ENCODE measurements at regions not wholly inside any gene's neighbourhood (a gene's known extent, or its start where the extent isn't known, plus 50 kb on each side); places are given as distances from the start of the nearest gene placed in this dataset.

DNA sequence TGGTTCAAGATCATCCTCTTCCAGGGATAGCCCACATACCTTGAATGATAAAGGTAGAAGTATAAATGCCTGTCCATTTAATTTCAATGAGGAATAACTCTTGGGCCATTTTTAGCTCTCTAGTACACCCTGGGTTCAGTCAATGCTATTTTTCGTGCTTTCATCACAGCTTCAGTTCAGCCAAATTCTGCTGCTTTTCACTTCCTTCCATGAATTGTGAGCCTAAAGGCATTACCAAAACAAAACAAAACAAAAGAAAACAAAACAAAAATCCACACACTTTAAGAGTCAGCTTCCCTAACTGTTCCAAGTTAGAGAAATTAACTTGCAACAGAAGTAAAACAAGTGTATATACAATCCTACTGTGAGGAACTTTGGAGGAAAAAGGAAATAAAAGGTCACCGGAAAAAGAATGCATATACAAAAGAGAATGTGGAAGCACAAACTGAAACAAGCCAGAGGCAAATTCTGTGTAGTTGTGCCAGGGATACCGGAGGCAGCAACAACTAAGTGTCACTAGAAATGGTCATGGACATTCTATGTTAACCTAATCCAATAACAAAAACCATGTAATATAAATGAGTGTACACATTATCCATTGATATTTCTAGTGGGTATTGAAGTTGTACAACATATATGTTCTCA is 423.1 kb downstream of the KCTD8 start:
- no peaks in the 10 kb centered on the region for H3K36me3 ChIP-seq (ENCODE audit: control insufficient read depth in 2 of 2, extremely low read depth in 1 of 2, insufficient read depth in 2 of 2, low read length in 2 of 2)
- no TSS peak for BruUV-seq (replicated peaks)
- dilution Hi-C loops (cut with MboI; ENCODE audit: extremely low pct_ligation_motif_present, low sequenced_read_pairs) = no loop called here
- H3K4me3 ChIP-seq (replicated peaks in 1 of 3; ENCODE audit: insufficient read depth in 1 of 3, low read depth in 1 of 3, low read length in 3 of 3) = peak overlapping the region in 1 of 3 experiments; percentile 1
- H3K27me3 ChIP-seq (ENCODE audit: control insufficient read depth in 2 of 2, insufficient read depth in 2 of 2, low read length in 2 of 2) = no peaks in the 10 kb centered on the region
- H3K27ac ChIP-seq (ENCODE audit: insufficient read depth, low read depth, low read length) = peak overlapping the region; percentile 52
- peaks cover 16% of the 10 kb centered on the region for H3K4me1 ChIP-seq (ENCODE audit: control insufficient read depth, extremely low read depth, insufficient read depth, low read length)
- peak; percentile 67 for FAIRE-seq
- no peaks in the 10 kb centered on the region for H4K20me1 ChIP-seq (replicated peaks; ENCODE audit: control insufficient read depth, extremely low read depth, insufficient read depth, low read length)
- H3K79me2 ChIP-seq (ENCODE audit: control insufficient read depth, insufficient read depth, low read length) = no peaks in the 10 kb centered on the region
- POLR2A ChIA-PET = no interaction called here
- H3K4me2 ChIP-seq (ENCODE audit: insufficient read depth, low read length) = peak overlapping the region; percentile 33
- peak overlapping the region; percentile 26 for H2AFZ ChIP-seq (ENCODE audit: low read depth, low read length)
- TF ChIP-seq EZH2 (IDR thresholded peaks at IDR 0.05; ENCODE audit: borderline replicate concordance, low read depth, low read length, severe bottlenecking) (no peak), JUN (IDR thresholded peaks at IDR 0.05; ENCODE audit: borderline replicate concordance, insufficient read depth, insufficient read length, low read depth) (no peak), FOS (IDR thresholded peaks at IDR 0.05; ENCODE audit: borderline replicate concordance, insufficient read depth, low read length) (no peak), MYC (IDR thresholded peaks at IDR 0.05; ENCODE audit: low read depth, low read length) (no peak), POLR2A (IDR thresholded peaks at IDR 0.05; ENCODE audit: low read depth, low read length) (no peak), GATA2 (IDR thresholded peaks at IDR 0.05; ENCODE audit: insufficient read depth, insufficient read length, low read depth, low read length) (no peak), POLR2AphosphoS5 (IDR thresholded peaks at IDR 0.05; ENCODE audit: insufficient read depth, low read depth, low read length) (no peak)
- TF ChIP-seq, protein P1, sequence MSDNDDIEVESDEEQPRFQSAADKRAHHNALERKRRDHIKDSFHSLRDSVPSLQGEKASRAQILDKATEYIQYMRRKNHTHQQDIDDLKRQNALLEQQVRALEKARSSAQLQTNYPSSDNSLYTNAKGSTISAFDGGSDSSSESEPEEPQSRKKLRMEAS (IDR thresholded peaks at IDR 0.05; ENCODE audit: insufficient read depth, insufficient read length) = no peak
- TF ChIP-seq, protein P2, sequence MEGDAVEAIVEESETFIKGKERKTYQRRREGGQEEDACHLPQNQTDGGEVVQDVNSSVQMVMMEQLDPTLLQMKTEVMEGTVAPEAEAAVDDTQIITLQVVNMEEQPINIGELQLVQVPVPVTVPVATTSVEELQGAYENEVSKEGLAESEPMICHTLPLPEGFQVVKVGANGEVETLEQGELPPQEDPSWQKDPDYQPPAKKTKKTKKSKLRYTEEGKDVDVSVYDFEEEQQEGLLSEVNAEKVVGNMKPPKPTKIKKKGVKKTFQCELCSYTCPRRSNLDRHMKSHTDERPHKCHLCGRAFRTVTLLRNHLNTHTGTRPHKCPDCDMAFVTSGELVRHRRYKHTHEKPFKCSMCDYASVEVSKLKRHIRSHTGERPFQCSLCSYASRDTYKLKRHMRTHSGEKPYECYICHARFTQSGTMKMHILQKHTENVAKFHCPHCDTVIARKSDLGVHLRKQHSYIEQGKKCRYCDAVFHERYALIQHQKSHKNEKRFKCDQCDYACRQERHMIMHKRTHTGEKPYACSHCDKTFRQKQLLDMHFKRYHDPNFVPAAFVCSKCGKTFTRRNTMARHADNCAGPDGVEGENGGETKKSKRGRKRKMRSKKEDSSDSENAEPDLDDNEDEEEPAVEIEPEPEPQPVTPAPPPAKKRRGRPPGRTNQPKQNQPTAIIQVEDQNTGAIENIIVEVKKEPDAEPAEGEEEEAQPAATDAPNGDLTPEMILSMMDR (IDR thresholded peaks at IDR 0.05; ENCODE audit: extremely low read depth in 1 of 2, insufficient read depth in 1 of 2, low read depth in 1 of 2, low read length in 2 of 2) = no peak
- H3K9ac ChIP-seq (replicated peaks; ENCODE audit: extremely low read depth, insufficient read depth, low read length) = no peak overlapping the region
- H3K9me3 ChIP-seq (replicated peaks; ENCODE audit: control insufficient read depth, insufficient read depth, low read length) = no peaks in the 10 kb centered on the region
- peak; percentile 72 for DNase-seq (ENCODE audit: low read depth, low spot score)
- intact Hi-C loops (cut with micrococcal nuclease) = loop anchor here (1.0 to 10.0 kb wide), 3 partner anchors 121 to 419 kb away; partner anchors contain the start of gene KCTD8
- CTCF ChIA-PET = interaction anchor here (0.8 to 1.2 kb wide), 4 partner anchors 10 to 66 kb away, joined by 3 to 10 read pairs (median 4); no protein-coding TSS in a partner anchor
- no peaks in the 10 kb centered on the region for H3K9me1 ChIP-seq (replicated peaks; ENCODE audit: control insufficient read depth, extremely low read depth, insufficient read depth, low read length)
